Astrocyte of the cerebellum (primary cell): ENCODE measurements at regions not wholly inside any gene's neighbourhood (a gene's known extent, or its start where the extent isn't known, plus 50 kb on each side); places are given as distances from the start of the nearest gene placed in this dataset.

Experiments used
- DNase-seq: peaks from one replicate; pipeline ENCODE4 v3.0.0-alpha.2; 2011; ENCODE audit warnings: low read depth
- H3K4me3 ChIP-seq: 2 replicates; pipeline ENCODE4 v1.5.1; 2011; ENCODE audit warnings: mild to moderate bottlenecking, low read depth, low read length, moderate library complexity
- CTCF ChIP-seq: IDR thresholded peaks from 2 replicates; pipeline ENCODE4 v1.5.1; 2012; ENCODE audit warnings: low read length, low read depth, moderate library complexity, mild to moderate bottlenecking; ENCODE audit errors: missing control alignments
- in situ Hi-C: cut with HindIII; loops from 2 replicates; pipeline ENCODE4 v1.10.0; 2017; ENCODE audit warnings: low sequenced_read_pairs

DNA sequence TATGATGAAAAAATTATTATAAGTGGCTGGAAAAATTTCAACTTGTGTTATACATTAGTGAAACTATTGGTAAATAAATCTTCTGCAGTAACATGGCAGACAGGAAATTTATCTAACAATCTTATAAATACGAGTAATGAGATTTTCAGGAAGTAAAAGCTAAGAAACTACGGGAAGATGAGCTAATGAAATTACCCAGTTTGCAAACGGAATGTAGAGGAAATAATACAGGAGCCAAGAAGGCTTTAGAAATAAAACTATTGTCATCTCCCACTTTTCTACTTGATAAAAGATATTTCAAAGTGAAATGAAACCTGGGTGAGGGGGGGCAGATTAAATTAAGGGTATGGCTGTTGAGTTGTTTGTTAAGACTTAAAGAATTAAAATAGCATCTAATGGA lies 332.5 kb upstream of the SORCS1 start:
- no peak for TF ChIP-seq CTCF
- in situ Hi-C loops, result no loop called here
- no peak for DNase-seq
- H3K4me3 ChIP-seq, result no peak overlapping the region

DNA sequence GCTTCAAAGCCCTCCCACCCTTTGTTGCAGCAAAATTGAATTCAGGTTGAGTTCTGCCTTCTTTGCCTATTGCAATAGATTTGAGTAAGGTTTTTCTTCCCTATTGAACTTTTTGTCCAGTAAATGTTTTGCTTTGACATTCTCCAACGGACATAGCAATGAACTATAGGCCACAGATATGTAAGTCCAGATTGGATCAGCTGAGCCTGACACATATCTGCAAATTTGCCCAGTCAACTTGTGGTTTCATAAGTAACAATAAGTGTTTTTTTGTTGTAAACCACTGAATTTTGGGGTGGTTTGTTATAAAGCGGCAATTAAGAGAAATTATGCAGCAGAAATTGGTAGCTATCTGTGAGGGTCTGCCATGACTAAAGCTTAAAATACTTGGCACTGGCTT lies 332.1 kb upstream of the SORCS1 start:
- H3K4me3 ChIP-seq, result no peak overlapping the region
- no peak for TF ChIP-seq CTCF
- in situ Hi-C loops, result no loop called here
- no peak for DNase-seq

DNA sequence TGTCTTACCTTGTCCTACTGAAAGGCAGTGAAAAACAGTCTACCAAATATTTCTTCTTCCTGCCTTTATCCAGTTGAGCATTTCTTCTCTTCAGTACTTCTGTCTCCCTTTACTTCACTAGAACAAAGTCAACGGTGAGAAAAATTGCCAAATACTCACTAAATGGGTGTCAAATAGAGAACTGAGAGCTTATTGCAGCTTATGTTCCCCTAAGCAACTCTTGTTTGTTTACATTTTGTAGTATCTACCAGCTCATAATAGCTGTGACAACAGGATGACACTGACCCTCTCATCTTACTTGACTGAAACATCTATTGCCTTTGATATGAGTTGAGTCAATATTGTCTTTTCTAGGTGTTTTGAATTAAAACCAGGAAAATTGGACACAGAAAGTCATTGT lies 327.9 kb upstream of the SORCS1 start:
- in situ Hi-C loops, result no loop called here
- TF ChIP-seq CTCF, result no peak
- H3K4me3 ChIP-seq, result no peak overlapping the region
- no peak for DNase-seq

DNA sequence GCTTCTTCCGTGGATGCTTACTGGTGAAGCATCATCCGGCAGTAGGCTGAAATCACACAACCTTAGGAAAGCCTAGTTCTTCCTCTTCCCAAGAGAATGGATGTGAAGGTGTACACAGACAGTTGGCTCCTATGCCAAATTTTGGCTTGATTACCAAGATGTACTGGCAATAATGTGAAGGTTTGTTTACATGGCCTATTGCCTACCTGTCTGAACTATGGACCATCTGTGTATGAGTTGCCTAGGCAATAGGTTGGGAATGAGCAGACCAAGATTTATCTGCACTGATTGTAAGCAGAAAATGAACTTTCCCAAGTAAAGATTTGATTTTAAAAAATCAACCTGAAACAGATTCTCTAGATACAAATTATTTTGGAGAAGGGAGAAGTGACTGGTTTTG lies 325.9 kb upstream of the SORCS1 start:
- no peak for DNase-seq
- H3K4me3 ChIP-seq, result no peak overlapping the region
- TF ChIP-seq CTCF, result no peak
- in situ Hi-C loops, result no loop called here

- in situ Hi-C loops, result no loop called here
- TF ChIP-seq CTCF, result no peak
- H3K4me3 ChIP-seq, result no peak overlapping the region
- DNase-seq, result no peak
Observed at GRCh38 chr10:107487284-107487683, 322.8 kb upstream of the SORCS1 start.

- DNase-seq, result no peak
- in situ Hi-C loops, result no loop called here
- no peak overlapping the region for H3K4me3 ChIP-seq
- TF ChIP-seq CTCF, result no peak
Observed at GRCh38 chr10:107485019-107485418, 320.5 kb upstream of the SORCS1 start.

DNA sequence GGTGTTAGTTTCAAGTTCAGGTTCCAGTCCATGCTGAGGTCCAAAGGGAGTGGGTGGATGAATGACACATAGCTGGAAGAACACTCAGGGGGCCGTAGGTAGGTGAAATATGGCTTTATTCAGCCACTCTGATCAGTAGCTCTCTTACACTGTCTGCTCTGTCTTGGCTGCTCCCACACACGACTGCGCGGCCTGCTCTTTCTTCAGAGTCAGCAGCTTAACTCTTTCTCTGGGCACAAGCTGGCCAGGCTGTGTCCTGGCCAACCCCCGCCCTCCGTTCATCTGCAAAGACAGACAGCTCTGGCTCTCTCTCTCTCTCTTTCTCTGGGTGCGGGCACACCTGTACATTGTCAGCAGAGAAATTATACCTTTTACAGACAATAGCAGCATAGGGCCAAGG lies 317.4 kb upstream of the SORCS1 start:
- in situ Hi-C loops, result no loop called here
- no peak overlapping the region for H3K4me3 ChIP-seq
- no peak for DNase-seq
- no peak for TF ChIP-seq CTCF
